NCI-H187 treated with DMSO at 0.1 percent for 48 hours (cell line): ENCODE measurements at regions not wholly inside any gene's neighbourhood (a gene's known extent, or its start where the extent isn't known, plus 50 kb on each side); places are given as distances from the start of the nearest gene placed in this dataset.
"Not testable (repeated sequence)": the region's sequence is repeated elsewhere in the genome, so short reads cannot be mapped to it uniquely, and the experiment has no call there.

Experiments used
- DNase-seq: peaks from one replicate; lab custom pipeline; 2025; lab: John Stamatoyannopoulos, UW

DNA sequence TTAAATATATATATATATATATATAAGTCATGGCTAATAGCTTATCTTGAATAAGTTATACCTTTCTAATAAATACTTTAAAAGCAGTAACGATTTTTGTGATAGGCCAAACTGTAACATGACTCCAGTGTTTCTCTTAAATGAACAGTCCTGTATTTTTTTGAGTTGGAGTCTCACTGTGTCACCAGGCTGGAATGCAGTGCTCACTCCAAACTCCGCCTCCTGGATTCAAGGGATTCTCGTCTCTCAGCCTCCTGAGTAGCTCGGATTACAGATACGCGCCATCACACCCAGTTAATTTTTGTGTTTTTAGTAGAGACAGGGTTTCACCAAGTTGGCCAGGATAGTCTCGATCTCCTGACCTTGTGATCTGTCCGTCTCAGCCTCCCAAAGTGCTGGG lies 814.2 kb upstream of the SLITRK5 start:
- no peak for DNase-seq

DNA sequence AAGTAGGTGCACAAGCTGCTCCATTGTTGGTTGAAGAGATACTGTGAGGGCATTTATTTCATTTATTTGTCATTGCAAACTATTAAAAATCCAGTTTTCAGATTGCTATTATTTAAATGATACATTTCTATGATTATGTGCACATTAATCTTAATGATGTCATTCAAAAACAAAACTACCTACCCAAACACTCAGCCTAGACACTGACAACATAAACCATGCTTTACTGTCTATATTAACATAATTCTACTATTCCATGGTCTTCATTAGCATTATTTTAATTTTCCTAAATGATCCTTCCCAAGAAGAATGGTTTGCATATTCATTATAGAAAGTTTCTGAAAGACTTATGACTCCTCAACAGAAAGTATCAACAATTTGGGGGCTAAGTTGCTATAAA lies 813.0 kb upstream of the SLITRK5 start:
- no peak for DNase-seq

DNA sequence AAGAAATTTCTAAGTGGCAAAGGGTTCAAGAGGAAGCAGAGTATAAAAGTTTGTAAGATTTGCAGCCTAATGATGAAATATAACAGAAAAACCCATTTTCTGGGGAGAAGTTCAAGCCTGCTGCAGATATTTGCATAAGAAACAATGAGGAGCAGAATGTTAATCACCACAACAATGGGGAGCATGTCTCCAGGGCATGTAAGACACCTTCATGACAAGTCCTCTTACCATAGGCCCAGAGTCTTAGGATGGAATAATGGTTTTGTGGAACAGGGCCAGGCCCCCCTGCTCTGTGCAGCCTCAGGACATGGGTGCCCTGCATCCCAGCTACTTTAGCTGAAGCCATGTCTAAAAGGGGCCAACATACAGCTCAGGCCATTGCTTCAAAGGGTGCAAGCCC lies 809.0 kb upstream of the SLITRK5 start:
- no peak for DNase-seq

DNA sequence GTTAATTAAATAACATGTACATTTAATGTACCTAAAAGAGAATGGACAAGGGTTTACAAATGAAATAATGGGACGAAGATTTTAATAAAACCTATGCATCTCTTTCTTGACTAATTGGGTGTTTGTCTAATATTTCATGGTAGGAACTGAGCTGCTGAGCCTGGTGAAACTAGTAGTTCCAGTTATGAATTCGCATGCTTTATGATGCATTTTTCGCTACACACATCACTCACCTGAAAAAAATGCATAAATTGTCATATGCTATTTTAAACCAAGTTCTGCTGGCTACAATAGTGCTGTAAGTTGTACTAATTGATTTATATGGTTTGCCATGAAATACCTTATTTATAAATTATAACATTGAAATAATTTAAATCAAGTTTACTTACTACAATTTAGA lies 806.8 kb upstream of the SLITRK5 start:
- no peak for DNase-seq

DNA sequence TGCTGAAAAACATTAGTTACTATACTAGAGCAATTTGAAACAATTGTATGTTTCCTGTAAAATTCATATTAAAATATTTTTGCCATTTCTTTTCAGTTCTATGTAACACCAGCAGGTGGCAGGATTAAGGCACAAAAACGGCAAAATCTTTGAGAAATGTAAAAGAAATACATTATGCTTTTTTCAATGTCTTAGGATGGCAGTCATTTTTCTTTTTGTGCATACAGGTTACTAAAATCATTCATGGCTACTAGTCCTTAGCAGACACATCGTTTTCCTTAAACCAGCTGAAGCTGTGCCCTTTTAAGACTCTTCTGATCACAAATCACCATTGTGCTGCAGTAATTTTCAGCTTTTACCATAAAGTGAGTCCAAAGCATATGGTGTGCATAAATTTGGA lies 800.7 kb upstream of the SLITRK5 start:
- DNase-seq = no peak

DNA sequence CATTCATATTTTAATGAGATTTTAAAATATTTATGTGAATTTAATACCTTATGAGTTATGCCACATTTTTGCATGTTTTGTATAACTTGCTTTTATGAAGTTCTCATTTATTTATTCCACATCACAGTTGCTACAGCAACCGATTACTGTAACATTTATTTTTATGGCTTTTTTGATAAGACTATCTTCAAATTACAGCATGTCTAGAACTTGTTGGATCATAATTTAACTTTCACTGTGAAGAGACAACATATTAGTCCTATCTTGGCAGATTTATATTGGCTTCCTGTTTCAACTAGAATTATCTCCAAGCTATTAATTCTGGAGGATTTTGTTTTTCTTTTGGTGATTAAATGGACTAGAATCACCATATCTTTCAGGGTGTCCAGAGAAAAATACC lies 793.7 kb upstream of the SLITRK5 start:
- DNase-seq = no peak

DNA sequence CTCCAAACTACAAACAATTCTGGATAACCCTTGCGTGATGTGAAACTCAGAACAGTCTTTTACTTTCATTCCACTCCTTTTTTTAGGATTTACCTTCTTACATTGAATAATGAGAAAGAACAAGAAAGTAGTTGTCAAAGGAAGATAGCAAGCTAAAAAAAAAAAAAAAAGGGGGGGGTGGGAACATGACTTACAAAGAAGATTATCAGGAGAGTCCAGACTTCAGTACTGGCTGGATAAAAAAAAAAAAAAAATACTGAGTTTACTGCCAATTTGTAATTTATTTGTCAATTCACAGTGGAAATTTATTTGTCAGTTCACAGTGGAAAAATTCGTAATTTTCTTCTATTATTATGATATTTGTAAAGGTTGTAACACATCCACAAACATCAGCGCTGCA lies 792.4 kb upstream of the SLITRK5 start:
- no peak for DNase-seq

DNA sequence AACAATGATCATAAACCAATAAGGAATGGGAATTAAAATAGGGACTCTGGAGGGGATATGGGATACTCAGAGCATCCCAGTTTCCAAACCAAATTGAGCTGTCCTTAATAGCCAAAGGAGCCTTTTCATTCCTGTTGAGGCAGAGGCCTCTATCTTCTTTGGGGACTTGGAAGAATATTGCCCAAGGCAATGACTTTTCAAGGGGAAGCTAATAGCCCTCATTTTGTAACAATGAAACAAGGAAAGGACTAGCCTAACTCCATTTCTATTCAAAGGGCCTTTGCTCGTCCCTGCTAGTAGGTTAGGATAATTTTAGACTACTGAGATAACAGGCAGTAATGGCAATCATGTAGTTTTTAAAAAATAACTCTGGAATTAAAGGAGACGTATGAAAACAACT lies 789.8 kb upstream of the SLITRK5 start:
- DNase-seq = no peak

DNA sequence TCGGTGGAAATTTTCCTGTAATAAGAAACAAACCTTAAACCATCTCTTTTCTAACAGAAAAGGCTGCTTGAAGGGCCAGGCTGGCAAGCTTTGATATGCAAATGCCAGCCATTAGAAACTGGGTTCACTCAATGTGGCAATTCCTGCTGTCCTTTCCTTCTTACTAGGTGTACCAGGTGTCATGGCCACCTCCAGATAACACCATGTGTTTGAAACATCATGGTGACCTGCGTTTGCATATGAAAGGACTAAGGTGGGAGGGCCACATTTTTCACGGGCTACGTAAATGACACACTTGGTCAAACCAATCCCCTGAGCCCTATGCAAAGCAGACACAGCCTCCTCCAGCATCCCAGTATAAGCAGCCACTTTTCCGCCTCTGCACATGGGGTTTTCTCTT lies 789.1 kb upstream of the SLITRK5 start:
- no peak for DNase-seq

DNA sequence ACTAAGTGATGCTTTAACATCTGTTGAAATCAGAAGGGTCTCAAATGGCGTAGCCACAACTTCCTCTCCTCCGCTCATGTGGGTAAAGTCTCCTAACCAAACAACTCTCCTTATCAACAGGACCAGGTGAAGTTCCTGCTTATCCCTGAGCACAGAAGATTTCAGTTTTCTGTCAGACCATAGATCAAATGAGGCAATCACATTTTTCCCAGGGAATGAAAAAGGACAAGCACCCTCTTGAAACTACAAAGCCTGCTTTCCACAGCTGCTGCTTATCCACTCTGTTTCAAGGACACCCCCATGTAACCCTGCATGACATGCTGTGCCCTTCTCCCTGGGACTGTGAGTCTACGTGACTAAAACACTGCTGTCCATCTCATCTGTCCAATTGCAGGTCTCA lies 788.3 kb upstream of the SLITRK5 start:
- DNase-seq = no peak

DNA sequence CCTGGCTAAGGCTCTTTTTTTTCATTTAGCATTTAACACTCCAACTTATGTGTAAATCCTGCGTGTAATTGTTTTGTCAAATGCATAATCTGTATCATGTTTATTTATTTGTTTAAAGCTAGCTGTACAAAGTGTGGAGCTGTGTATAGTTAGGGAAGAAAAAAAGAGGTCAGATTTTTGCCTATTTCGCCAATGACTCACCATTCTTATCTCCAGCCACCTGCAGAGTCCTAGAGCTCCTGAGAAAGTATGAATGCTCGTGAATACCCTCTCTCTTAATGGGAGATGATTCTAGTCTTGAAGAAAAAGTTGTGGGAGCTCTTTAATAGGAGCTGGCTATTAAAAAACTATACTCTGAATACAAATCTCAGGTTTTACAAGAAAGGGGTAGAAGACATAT lies 778.8 kb upstream of the SLITRK5 start:
- DNase-seq = no peak

DNA sequence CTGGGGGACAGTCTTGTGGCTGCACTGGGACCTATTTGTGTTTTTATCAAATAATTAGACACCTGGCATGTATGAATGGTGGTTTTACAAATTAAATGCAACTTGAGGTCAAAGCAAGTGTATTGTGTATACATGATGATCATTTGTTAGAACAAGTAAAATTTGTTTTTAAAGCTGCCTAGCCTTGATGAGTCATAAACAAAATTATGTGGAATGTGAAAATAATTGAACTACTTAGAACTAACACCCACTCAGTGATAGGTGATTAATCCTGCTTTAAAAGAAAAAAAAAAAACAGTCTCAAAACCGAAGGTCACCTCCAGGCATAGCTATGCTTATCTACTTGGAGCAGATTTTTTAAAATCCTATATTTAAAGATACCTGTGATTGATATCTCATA lies 770.3 kb upstream of the SLITRK5 start:
- DNase-seq = no peak

DNA sequence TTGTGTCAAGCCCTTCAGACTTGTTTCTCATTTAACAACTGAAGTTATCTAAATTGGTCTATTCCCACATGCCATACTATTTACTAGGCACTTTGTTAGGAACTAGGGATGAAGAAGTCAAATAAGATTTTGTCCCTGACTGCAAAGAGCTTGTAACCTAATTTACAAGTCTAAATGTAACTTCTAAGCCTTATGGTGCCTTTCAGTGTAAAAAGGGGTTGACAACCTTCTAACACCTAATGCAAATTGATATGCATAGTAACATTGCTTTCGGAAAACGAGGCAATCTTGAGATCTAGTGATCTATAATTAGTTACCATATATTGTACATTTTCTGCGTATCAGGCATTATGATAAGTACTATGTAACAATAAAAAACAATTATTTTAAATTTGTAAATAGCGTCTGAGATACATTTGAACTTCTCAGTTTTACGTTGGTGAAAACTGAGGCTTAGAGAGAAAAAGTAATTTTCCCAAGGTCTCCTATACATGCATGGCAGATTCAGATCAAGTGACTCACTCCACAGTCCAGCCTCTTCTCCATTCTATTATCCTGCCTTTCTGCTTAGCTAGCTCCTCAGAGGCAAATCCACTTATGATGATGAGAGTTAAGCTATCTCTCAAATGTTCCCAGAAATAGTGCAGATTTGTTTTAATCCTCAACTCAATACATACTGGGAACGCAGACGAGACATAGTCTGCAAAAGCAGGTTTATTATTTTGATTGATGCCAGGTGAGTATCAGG lies 764.9 kb upstream of the SLITRK5 start:
- DNase-seq = no peak

DNA sequence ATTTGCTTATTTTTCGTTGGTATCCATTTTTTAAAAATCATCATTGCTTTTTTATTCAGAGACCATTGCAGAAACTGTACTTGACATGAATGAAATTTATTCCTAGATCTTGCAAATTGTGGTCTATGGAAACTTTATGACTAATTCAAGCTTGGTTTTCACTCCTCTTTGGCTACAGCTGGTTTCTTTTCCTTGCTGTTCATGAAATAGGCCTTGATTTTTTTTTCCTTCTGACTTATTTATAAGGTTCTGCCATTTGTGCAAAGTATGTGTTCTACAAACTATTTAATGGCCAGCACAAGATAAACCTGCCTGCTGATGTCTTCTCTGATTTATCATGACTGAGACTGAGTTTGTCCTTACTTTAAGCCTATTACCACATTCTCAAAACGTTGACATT lies 764.0 kb upstream of the SLITRK5 start:
- no peak for DNase-seq

DNA sequence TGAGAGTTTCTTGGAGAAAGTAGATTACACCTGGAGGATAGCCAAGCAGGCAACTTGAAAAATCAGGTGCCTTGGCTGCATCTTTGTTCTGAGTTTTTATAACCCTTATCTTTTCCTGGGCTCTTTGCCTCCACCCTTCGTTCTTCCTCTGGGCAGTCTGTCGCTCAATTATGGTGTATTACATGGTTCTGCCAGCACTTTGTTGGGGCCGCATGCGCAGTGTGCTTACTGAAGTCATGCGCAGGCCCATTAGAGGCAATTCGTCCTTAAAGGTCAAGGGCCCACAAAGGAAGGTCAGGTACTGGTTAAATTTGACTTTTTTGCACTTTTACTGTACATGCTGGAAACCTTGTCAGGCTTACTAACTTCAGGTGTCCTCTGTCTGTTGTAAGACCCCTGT lies 761.9 kb upstream of the SLITRK5 start:
- no peak for DNase-seq

DNA sequence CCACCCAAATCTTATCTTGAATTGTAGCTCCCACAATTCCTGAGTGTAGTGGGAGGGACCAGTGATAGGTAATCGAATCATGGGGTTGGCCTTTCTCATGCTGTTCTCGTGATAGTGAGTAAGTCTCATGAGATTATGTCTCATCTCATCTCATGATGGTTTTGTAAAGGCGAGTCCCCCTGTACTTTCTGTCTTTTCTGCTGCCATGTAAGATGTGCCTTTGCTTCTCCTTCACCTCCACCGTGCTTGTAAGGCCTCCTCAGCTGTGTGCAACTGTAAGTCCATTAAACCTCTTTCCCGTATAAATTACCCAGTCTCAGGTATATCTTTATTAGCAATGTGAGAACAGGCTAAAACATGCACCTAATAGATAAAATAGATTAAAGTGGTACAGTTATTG lies 756.4 kb upstream of the SLITRK5 start:
- no peak for DNase-seq

DNA sequence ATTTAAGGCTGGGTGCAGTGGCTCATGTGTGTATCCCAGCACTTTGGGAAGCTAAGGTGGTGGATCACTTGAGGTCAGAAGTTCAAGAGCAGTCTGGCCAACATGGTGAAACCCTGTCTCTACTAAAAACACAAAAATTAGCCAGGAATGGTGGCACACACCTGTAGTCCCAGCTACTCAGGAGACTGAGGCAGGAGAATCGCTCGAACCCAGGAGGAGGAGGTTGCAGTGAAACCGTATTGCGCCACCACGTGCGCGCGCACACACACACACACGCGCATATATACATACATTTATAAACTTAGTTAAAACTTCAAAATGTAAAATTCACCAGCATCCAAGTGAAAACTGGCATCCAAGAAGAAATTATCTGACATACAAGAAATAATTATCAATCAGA lies 753.7 kb upstream of the SLITRK5 start:
- not testable (repeated sequence) for DNase-seq

DNA sequence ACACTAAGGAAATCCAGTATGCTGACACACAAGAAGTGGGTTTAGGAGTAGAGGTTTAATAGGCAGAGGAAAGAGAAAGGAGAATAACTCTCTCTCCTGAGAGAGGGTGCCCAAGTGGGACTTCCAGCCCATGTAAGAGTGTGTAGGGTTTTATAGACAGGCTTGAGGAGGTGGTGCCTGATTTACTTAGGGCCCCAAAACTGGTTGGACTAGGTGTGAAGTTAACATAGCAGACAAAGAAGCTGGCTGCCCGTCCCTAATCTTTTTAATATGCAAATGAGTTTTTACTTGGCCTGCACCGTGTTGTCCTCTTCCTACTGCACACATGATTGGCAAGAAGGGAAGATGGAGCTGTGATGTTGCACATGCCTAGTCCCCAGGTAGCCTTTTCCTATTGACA lies 752.5 kb upstream of the SLITRK5 start:
- no peak for DNase-seq

DNA sequence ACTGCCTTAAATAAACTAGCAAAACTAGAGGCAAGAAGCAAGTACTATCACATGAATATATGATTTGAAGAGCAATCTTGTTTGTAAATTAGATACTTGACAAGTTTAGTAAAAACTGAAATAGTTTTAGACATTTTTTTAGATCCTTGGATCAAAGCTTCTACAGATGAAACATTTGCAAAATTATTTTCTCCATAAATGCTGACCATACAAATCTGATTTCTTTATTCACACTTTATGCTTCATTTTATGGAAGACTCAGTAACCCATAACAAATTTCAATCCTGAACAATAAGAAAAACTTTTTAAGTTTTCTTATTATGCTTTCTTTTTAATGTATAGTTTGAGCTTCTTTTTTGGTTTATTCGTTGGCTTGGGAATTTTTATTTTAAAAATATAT lies 750.2 kb upstream of the SLITRK5 start:
- DNase-seq = no peak

DNA sequence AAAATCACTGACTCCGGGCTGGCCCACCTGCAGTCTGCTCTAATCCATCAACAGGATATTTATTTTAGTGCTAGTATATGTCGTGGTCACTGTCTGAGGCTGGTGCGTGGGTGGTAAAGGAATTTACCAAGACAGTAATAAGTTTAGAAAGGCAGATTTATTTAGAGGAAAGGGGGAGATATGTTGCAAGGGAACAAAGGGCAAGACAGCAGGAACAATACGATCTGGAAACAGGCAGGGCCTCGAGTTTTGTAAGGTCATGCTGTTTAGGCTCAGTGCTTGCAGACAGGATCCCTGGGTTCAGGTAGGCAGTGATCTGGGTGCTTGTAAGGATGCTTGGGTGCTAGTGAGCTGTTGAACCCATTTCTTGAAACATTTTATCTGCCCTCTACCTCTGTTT lies 748.2 kb upstream of the SLITRK5 start:
- DNase-seq = no peak

DNA sequence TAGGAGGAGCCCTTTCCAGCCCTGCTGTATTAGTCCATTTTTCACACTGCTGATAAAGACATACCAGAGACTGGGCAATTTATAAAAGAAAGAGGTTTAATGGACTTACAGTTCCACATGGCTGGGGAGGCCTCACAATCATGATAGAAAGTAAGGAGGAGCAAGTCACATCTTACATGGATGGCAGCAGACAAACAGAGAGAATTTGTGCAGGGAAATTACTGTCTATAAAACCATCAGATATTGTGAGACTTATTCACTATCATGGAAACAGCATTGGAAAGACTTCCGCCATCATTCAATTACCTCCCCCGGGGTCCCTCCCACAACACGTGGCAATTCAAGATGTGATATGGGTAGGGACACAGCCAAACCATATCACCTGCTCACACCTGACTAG lies 744.3 kb upstream of the SLITRK5 start:
- not testable (repeated sequence) for DNase-seq

DNA sequence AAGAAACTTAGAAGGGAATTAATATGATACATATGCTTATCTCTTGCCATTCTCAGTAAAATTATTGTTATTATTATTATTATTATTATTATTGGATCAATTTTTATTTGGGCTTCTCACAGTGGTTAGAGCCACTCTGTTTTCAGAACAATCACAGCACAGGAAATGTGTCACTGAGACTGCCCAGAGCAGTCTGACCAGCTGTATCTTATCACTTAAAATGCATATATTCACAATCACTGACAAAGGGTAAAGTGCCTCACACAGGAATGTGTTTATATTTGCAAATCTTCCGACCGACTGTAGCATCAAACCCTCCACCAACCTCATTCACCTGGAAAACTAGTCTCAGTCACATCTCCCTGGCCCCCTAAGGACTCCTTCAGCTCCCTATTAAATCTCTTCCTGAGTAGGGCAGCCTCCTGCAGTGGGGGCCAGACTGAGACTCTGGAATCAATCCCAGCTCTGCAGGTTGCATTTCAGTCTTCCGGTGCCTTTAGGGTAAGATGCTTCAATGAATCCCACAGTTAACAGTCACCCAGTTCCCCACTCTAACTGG lies 738.3 kb upstream of the SLITRK5 start:
- DNase-seq = no peak

DNA sequence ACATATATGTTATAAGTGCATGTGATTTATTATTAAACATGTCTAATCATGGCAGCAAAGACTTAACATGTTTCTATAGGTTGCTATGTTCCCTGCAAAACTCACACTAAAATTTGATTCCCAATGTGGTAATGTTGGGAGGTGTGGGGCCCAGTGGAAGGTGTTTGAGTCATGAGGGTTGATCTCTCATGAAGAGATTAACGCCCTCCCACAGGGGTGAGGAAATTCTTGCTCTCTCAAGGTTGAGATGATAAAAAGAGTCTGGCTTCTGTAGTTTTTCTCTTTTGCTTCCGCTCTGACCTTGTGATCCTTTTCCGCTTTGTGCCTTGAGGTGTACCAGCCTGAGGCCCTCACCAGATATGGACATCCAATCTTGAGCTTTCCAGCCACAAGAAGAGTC lies 737.5 kb upstream of the SLITRK5 start:
- no peak for DNase-seq

DNA sequence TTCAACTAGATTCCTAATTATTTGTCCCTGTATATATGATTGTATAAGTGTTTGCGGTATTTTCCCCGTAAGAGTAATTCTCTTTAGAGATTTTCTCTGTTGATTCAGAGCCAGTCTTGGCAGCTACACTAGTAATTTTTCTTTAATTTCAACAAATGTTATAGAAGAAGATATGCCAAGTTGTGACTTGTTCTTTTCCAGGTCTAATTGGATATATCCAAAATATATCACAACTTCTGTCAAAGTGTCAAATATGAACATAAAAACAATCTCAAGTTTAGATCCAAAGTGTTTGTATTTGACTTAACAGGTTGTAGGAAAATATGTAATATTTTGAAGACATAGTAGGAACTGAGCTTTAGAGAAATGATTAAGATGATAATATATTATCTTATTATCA lies 733.9 kb upstream of the SLITRK5 start:
- no peak for DNase-seq
